Panc1 (cell line): ENCODE measurements at regions not wholly inside any gene's neighbourhood (a gene's known extent, or its start where the extent isn't known, plus 50 kb on each side); places are given as distances from the start of the nearest gene placed in this dataset.

Experiments used
- CTCF ChIP-seq: fragments of 450-650 bp; IDR thresholded peaks from 2 replicates; pipeline ENCODE4 v1.5.1; 2017; ENCODE audit warnings: mild to moderate bottlenecking
- POLR2AphosphoS5 ChIP-seq: IDR thresholded peaks from 2 replicates; pipeline ENCODE4 v1.6.1; 2012; ENCODE audit warnings: mild to moderate bottlenecking, low read depth, low read length, moderate library complexity

DNA sequence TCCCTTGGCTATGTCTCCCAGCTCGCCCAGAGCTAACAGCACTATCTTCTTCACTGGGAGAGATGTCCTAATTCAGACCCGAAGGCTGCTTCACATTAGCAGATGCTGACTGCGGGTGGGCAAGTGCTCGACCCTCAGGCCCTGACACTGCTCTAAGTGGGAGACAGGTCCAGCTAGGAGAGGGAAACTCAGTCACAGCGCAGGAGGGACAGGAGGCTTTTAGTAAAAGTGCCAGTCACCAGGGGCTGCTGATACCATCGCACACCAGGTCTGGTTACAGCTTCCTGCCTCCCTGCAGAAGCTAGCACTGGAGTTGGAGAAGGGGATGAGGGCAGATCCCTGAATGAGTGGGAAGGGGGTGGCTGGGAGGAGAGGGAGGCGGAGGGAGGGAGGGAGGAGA lies 365.8 kb upstream of the RGMA start:
- TF ChIP-seq CTCF = no peak
- TF ChIP-seq POLR2AphosphoS5 = no peak
